PC-3 (cell line): ENCODE measurements at regions not wholly inside any gene's neighbourhood (a gene's known extent, or its start where the extent isn't known, plus 50 kb on each side); places are given as distances from the start of the nearest gene placed in this dataset.

Source experiments
- CTCF ChIP-seq: fragments of 300-600 bp; sonication (generic); conservative IDR thresholded peaks from 2 replicates; pipeline ENCODE4 v1.5.1; 2017; ENCODE audit warnings: antibody characterized with exemption, low read depth, mild to moderate bottlenecking, low read length
- EZH2 ChIP-seq: fragments of 300-600 bp; sonication (generic); IDR thresholded peaks from one replicate; pipeline ENCODE4 v1.6.1; 2017; ENCODE audit warnings: antibody characterized with exemption, mild to moderate bottlenecking, low read length; ENCODE audit not compliant: unreplicated experiment
- EZH2phosphoT487 ChIP-seq: fragments of 300-600 bp; sonication (generic); IDR thresholded peaks from 2 replicates; pipeline ENCODE4 v1.6.1; 2018; ENCODE audit warnings: mild to moderate bottlenecking, antibody characterized with exemption, low read length, borderline replicate concordance

GRCh38 chr18:10055125-10055750 lies 141.4 kb downstream of the VAPA start:
- TF ChIP-seq CTCF (no peak), EZH2phosphoT487 (no peak), EZH2 (no peak)
